ENCODE measurements at regions not wholly inside any gene's neighbourhood (a gene's known extent, or its start where the extent isn't known, plus 50 kb on each side); places are given as distances from the start of the nearest gene placed in this dataset.

GRCh38 chr21:29403922-29404538, 105.3 kb downstream of the BACH1 start:
- TF ChIP-seq, protein P1, sequence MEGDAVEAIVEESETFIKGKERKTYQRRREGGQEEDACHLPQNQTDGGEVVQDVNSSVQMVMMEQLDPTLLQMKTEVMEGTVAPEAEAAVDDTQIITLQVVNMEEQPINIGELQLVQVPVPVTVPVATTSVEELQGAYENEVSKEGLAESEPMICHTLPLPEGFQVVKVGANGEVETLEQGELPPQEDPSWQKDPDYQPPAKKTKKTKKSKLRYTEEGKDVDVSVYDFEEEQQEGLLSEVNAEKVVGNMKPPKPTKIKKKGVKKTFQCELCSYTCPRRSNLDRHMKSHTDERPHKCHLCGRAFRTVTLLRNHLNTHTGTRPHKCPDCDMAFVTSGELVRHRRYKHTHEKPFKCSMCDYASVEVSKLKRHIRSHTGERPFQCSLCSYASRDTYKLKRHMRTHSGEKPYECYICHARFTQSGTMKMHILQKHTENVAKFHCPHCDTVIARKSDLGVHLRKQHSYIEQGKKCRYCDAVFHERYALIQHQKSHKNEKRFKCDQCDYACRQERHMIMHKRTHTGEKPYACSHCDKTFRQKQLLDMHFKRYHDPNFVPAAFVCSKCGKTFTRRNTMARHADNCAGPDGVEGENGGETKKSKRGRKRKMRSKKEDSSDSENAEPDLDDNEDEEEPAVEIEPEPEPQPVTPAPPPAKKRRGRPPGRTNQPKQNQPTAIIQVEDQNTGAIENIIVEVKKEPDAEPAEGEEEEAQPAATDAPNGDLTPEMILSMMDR (conservative IDR thresholded peaks at IDR 0.05 in 1 of 2, IDR thresholded peaks at IDR 0.05 in 1 of 2; ENCODE audit: extremely low read depth in 1 of 2, insufficient read depth in 1 of 2, low read depth in 1 of 2, low read length in 2 of 2), result no peak
- TF ChIP-seq EZH2 (IDR thresholded peaks at IDR 0.05; ENCODE audit: borderline replicate concordance, low read length), result no peak

Measured in mammary epithelial cell (primary cell).